ENCODE measurements at regions not wholly inside any gene's neighbourhood (a gene's known extent, or its start where the extent isn't known, plus 50 kb on each side); places are given as distances from the start of the nearest gene placed in this dataset.

DNA sequence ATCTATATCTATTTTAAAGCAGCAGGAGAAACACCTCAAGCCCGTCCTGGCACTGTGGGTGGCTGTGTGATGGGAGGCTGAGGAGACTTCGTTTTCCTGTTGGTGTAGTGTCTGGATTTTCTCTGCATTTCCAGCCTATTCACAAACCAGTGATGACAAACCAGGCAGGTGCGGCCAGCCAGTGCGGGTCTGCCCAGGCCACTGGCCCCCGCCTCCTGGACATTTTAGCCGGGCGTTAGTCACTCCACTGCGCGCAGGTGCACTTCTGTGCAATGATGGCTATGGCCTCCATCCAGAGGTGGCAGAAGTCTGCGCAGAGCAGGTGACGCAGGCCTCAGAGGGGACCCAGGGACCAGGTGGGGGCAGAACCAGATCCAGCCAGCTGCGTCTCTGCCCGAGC is 64.9 kb upstream of the PITRM1 start:
- no peak for TF ChIP-seq CTCF (IDR thresholded peaks at IDR 0.05)
- TF ChIP-seq EZH2 (IDR thresholded peaks at IDR 0.05; ENCODE audit: borderline replicate concordance, insufficient read depth, low read depth, low read length, poor library complexity, severe bottlenecking): no peak

Data from B cell (primary cell).